GM12874 (cell line): ENCODE measurements at regions not wholly inside any gene's neighbourhood (a gene's known extent, or its start where the extent isn't known, plus 50 kb on each side); places are given as distances from the start of the nearest gene placed in this dataset.

ENCODE experiments used
- CTCF ChIP-seq: IDR thresholded peaks from 2 replicates; pipeline ENCODE4 v1.5.1; 2011; ENCODE audit warnings: low read depth, mild to moderate bottlenecking, control low read depth, low read length, moderate library complexity; ENCODE audit not compliant: insufficient read depth

GRCh38 chr2:117485588-117485987, 328.9 kb upstream of the DDX18 start:
- TF ChIP-seq CTCF, result no peak

GRCh38 chr2:117486081-117486480, 328.4 kb upstream of the DDX18 start:
- no peak for TF ChIP-seq CTCF

- TF ChIP-seq CTCF, result no peak
Observed at GRCh38 chr2:117492209-117492851, 322.2 kb upstream of the DDX18 start.

GRCh38 chr2:117500721-117501120, 313.8 kb upstream of the DDX18 start:
- TF ChIP-seq CTCF, result no peak

- TF ChIP-seq CTCF, result no peak
Observed at GRCh38 chr2:117502121-117502520, 312.4 kb upstream of the DDX18 start.

- no peak for TF ChIP-seq CTCF
Observed at GRCh38 chr2:117512307-117512706, 302.2 kb upstream of the DDX18 start.

- no peak for TF ChIP-seq CTCF
Observed at GRCh38 chr2:117514371-117514770, 300.1 kb upstream of the DDX18 start.

GRCh38 chr2:117519238-117519637, 295.3 kb upstream of the DDX18 start:
- TF ChIP-seq CTCF, result no peak
